H7 (cell line): ENCODE measurements at regions not wholly inside any gene's neighbourhood (a gene's known extent, or its start where the extent isn't known, plus 50 kb on each side); places are given as distances from the start of the nearest gene placed in this dataset.
"Not testable (repeated sequence)": the region's sequence is repeated elsewhere in the genome, so short reads cannot be mapped to it uniquely, and the experiment has no call there.

ENCODE experiments used
- DNase-seq: peaks from one replicate; pipeline ENCODE4 v3.0.0; 2012
- H3K27me3 ChIP-seq: 2 replicates; pipeline ENCODE4 v1.6.0; 2011; ENCODE audit warnings: mild to moderate bottlenecking, low read length; ENCODE audit not compliant: control insufficient read depth, insufficient read depth
- H3K36me3 ChIP-seq: replicated peaks from 2 replicates; pipeline ENCODE4 v1.5.1; 2011; ENCODE audit warnings: low read length; ENCODE audit not compliant: control insufficient read depth, insufficient read depth
- H3K4me3 ChIP-seq: 2 replicates; pipeline ENCODE4 v1.5.1; 2011; ENCODE audit warnings: low read depth, mild to moderate bottlenecking, control low read depth, low read length, moderate library complexity; ENCODE audit not compliant: insufficient read depth

GRCh38 chr13:73816702-73817101 lies 317.5 kb downstream of the KLF12 start:
- H3K36me3 ChIP-seq: no peaks in the 10 kb centered on the region
- DNase-seq: no peak
- H3K27me3 ChIP-seq: no peaks in the 10 kb centered on the region
- no peak overlapping the region for H3K4me3 ChIP-seq

- no peak for DNase-seq
- H3K36me3 ChIP-seq: no peaks in the 10 kb centered on the region
- no peaks in the 10 kb centered on the region for H3K27me3 ChIP-seq
- no peak overlapping the region for H3K4me3 ChIP-seq
Measured at GRCh38 chr13:73815796-73816195, 318.4 kb downstream of the KLF12 start.

GRCh38 chr13:73810647-73811046 lies 323.6 kb downstream of the KLF12 start:
- no peaks in the 10 kb centered on the region for H3K27me3 ChIP-seq
- no peaks in the 10 kb centered on the region for H3K36me3 ChIP-seq
- DNase-seq: no peak
- no peak overlapping the region for H3K4me3 ChIP-seq

- DNase-seq: no peak
- no peak overlapping the region for H3K4me3 ChIP-seq
- H3K36me3 ChIP-seq: no peaks in the 10 kb centered on the region
- H3K27me3 ChIP-seq: no peaks in the 10 kb centered on the region
Measured at GRCh38 chr13:73809561-73809960, 324.6 kb downstream of the KLF12 start.

GRCh38 chr13:73808318-73808717 lies 325.9 kb downstream of the KLF12 start:
- H3K27me3 ChIP-seq: no peaks in the 10 kb centered on the region
- no peak overlapping the region for H3K4me3 ChIP-seq
- H3K36me3 ChIP-seq: no peaks in the 10 kb centered on the region
- no peak for DNase-seq

GRCh38 chr13:73805326-73805958 lies 328.8 kb downstream of the KLF12 start:
- H3K27me3 ChIP-seq, DNase-seq, H3K36me3 ChIP-seq, H3K4me3 ChIP-seq: not testable (repeated sequence)

- Histone ChIP-seq H3K27me3 (no peaks in the 10 kb centered on the region), H3K36me3 (no peaks in the 10 kb centered on the region), H3K4me3 (no peak overlapping the region)
- DNase-seq: no peak
Measured at GRCh38 chr13:73803997-73804396, 330.2 kb downstream of the KLF12 start.

- Histone ChIP-seq H3K4me3 (no peak overlapping the region), H3K36me3 (no peaks in the 10 kb centered on the region), H3K27me3 (no peaks in the 10 kb centered on the region)
- no peak for DNase-seq
Measured at GRCh38 chr13:73800011-73800410, 334.2 kb downstream of the KLF12 start.

GRCh38 chr13:73794755-73795154 lies 339.4 kb downstream of the KLF12 start:
- H3K4me3 ChIP-seq: no peak overlapping the region
- no peaks in the 10 kb centered on the region for H3K36me3 ChIP-seq
- DNase-seq: no peak
- H3K27me3 ChIP-seq: no peaks in the 10 kb centered on the region

GRCh38 chr13:73793361-73793760 lies 340.8 kb downstream of the KLF12 start:
- Histone ChIP-seq H3K27me3 (no peaks in the 10 kb centered on the region), H3K36me3 (no peaks in the 10 kb centered on the region), H3K4me3 (no peak overlapping the region)
- no peak for DNase-seq

- no peak for DNase-seq
- H3K27me3 ChIP-seq: no peaks in the 10 kb centered on the region
Measured at GRCh38 chr13:73792796-73793195, 341.4 kb downstream of the KLF12 start.

GRCh38 chr13:73782450-73783449 lies 351.5 kb downstream of the KLF12 start:
- no peaks in the 10 kb centered on the region for H3K27me3 ChIP-seq
- no peak for DNase-seq
- H3K4me3 ChIP-seq: no peak overlapping the region
- H3K36me3 ChIP-seq: no peaks in the 10 kb centered on the region

More at GRCh38 chr13:73792796-73793195, 341.4 kb downstream of the KLF12 start:
- Histone ChIP-seq H3K36me3 (no peaks in the 10 kb centered on the region), H3K4me3 (no peak overlapping the region)

- no peak for DNase-seq
- H3K36me3 ChIP-seq: no peaks in the 10 kb centered on the region
- no peak overlapping the region for H3K4me3 ChIP-seq
- H3K27me3 ChIP-seq: no peaks in the 10 kb centered on the region
Measured at GRCh38 chr13:73781384-73781783, 352.8 kb downstream of the KLF12 start.

- no peaks in the 10 kb centered on the region for H3K27me3 ChIP-seq
- no peak for DNase-seq
- no peak overlapping the region for H3K4me3 ChIP-seq
- H3K36me3 ChIP-seq: no peaks in the 10 kb centered on the region
Measured at GRCh38 chr13:73779881-73780280, 354.3 kb downstream of the KLF12 start.

GRCh38 chr13:73778242-73778864 lies 355.9 kb downstream of the KLF12 start:
- Histone ChIP-seq H3K27me3 (no peaks in the 10 kb centered on the region), H3K4me3 (no peak overlapping the region), H3K36me3 (no peaks in the 10 kb centered on the region)
- no peak for DNase-seq
